ENCODE measurements at regions not wholly inside any gene's neighbourhood (a gene's known extent, or its start where the extent isn't known, plus 50 kb on each side); places are given as distances from the start of the nearest gene placed in this dataset.

- no peak for TF ChIP-seq GATA2 (IDR thresholded peaks at IDR 0.05; ENCODE audit: low read depth, low read length)
- TF ChIP-seq GATA3 (IDR thresholded peaks at IDR 0.05; ENCODE audit: low read depth, low read length), result no peak
Measured at GRCh38 chr10:28431139-28431538, 101.8 kb upstream of the WAC start.

Data from SH-SY5Y (cell line).